ENCODE measurements at regions not wholly inside any gene's neighbourhood (a gene's known extent, or its start where the extent isn't known, plus 50 kb on each side); places are given as distances from the start of the nearest gene placed in this dataset.

DNA sequence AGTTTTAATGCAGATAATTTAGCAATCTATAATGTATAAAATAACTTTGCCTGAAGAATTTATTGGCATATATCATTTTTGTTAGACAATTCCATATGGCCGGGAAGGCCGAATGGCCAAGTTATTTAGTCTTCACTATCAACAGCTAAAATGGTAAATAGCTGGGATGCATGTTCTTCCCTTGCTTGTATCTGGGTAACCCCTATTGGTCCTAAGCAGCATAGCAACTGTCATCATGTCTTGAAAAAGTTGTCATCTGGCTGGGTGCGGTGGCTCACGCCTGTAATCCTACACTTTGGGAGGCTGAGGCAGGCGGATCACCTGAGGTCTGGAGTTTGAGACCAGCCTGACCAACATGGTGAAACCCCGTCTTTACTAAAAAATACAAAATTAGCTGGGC lies 340.0 kb upstream of the DPYD start:
- TF ChIP-seq TAF1 (IDR thresholded peaks at IDR 0.05; ENCODE audit: low read depth) = no peak
- peak; percentile 11; the same call in 1 of the 2 replicates for TF ChIP-seq RAD21 (IDR thresholded peaks at IDR 0.05; ENCODE audit: low read depth)
- TF ChIP-seq CEBPB (IDR thresholded peaks at IDR 0.05) = no peak

GRCh38 chr1:98260412-98260811 lies 339.6 kb upstream of the DPYD start:
- TF ChIP-seq TAF1 (IDR thresholded peaks at IDR 0.05; ENCODE audit: low read depth) (no peak), EP300 (IDR thresholded peaks at IDR 0.05; ENCODE audit: borderline replicate concordance) (no peak), TCF12 (IDR thresholded peaks at IDR 0.05; ENCODE audit: low read depth) (no peak), YY1 (IDR thresholded peaks at IDR 0.05; ENCODE audit: low read depth) (no peak), USF1 (IDR thresholded peaks at IDR 0.05) (no peak), ZBTB7A (IDR thresholded peaks at IDR 0.05; ENCODE audit: low read depth) (no peak), FOXM1 (IDR thresholded peaks at IDR 0.05; ENCODE audit: borderline replicate concordance, low read depth) (no peak), NFIC (IDR thresholded peaks at IDR 0.05) (no peak), EGR1 (IDR thresholded peaks at IDR 0.05) (no peak), TEAD4 (IDR thresholded peaks at IDR 0.05) (no peak)
- TF ChIP-seq, protein P1, sequence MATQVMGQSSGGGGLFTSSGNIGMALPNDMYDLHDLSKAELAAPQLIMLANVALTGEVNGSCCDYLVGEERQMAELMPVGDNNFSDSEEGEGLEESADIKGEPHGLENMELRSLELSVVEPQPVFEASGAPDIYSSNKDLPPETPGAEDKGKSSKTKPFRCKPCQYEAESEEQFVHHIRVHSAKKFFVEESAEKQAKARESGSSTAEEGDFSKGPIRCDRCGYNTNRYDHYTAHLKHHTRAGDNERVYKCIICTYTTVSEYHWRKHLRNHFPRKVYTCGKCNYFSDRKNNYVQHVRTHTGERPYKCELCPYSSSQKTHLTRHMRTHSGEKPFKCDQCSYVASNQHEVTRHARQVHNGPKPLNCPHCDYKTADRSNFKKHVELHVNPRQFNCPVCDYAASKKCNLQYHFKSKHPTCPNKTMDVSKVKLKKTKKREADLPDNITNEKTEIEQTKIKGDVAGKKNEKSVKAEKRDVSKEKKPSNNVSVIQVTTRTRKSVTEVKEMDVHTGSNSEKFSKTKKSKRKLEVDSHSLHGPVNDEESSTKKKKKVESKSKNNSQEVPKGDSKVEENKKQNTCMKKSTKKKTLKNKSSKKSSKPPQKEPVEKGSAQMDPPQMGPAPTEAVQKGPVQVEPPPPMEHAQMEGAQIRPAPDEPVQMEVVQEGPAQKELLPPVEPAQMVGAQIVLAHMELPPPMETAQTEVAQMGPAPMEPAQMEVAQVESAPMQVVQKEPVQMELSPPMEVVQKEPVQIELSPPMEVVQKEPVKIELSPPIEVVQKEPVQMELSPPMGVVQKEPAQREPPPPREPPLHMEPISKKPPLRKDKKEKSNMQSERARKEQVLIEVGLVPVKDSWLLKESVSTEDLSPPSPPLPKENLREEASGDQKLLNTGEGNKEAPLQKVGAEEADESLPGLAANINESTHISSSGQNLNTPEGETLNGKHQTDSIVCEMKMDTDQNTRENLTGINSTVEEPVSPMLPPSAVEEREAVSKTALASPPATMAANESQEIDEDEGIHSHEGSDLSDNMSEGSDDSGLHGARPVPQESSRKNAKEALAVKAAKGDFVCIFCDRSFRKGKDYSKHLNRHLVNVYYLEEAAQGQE (IDR thresholded peaks at IDR 0.05; ENCODE audit: low read depth) = no peak

- TF ChIP-seq TEAD4 (IDR thresholded peaks at IDR 0.05) (no peak), NFIC (IDR thresholded peaks at IDR 0.05) (no peak), EP300 (IDR thresholded peaks at IDR 0.05; ENCODE audit: borderline replicate concordance) (no peak), CEBPB (IDR thresholded peaks at IDR 0.05) (no peak), CREB1 (IDR thresholded peaks at IDR 0.05; ENCODE audit: low read depth) (no peak), TAF1 (IDR thresholded peaks at IDR 0.05; ENCODE audit: low read depth) (no peak), USF1 (IDR thresholded peaks at IDR 0.05) (no peak), FOXM1 (IDR thresholded peaks at IDR 0.05; ENCODE audit: borderline replicate concordance, low read depth) (no peak), TCF12 (IDR thresholded peaks at IDR 0.05; ENCODE audit: low read depth) (no peak), YY1 (IDR thresholded peaks at IDR 0.05; ENCODE audit: low read depth) (no peak)
These were observed 335.9 kb upstream of the DPYD start for GRCh38 chr1:98256700-98257099.

DNA sequence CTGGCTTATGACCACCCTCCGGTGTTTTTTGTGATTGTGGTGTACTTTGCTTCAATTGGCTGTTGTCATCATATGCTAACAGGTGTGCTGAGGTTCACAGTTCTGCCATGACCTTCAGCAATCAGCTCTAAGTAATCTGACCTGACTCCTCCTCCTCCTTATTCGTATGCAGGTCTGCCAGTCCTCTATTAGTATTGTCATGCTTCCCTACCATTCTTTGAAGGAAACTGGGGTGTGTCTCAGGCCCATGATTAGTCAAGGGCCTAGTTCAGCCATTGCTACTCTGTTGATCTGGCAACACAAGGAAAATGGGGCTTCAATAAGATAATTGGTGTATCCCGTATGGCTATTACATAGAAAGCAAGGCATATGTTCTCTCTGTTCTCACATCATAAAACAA lies 332.3 kb upstream of the DPYD start:
- no peak for TF ChIP-seq USF1 (IDR thresholded peaks at IDR 0.05)
- TF ChIP-seq FOXM1 (IDR thresholded peaks at IDR 0.05; ENCODE audit: borderline replicate concordance, low read depth) = no peak
- TF ChIP-seq EP300 (IDR thresholded peaks at IDR 0.05; ENCODE audit: borderline replicate concordance) = no peak
- no peak for TF ChIP-seq RAD21 (IDR thresholded peaks at IDR 0.05; ENCODE audit: low read depth)
- TF ChIP-seq YY1 (IDR thresholded peaks at IDR 0.05; ENCODE audit: low read depth) = no peak
- no peak for TF ChIP-seq TAF1 (IDR thresholded peaks at IDR 0.05; ENCODE audit: low read depth)
- TF ChIP-seq ZBTB7A (IDR thresholded peaks at IDR 0.05; ENCODE audit: low read depth) = no peak

DNA sequence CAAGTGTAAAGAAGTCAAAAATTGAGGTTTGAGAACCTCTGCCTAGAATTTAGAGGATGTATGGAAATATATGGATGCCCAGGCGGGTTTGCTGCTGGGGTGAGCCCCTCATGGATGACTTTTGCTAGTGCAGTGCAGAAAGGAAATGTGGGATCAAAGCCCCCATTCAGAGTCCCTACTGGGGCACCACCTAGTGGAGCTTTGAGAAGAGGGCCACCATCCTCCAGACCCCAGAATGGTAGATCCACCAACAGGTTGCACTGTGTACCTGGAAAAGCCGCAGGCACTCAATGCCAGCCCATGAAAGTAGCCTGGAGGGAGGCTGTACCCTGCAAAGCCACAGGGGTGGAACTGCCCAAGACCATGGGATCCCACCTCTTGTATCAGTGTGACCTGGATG lies 330.7 kb upstream of the DPYD start:
- TF ChIP-seq ZBTB7A (IDR thresholded peaks at IDR 0.05; ENCODE audit: low read depth) (no peak), MAX (IDR thresholded peaks at IDR 0.05) (no peak), NFIC (IDR thresholded peaks at IDR 0.05) (no peak), CEBPB (IDR thresholded peaks at IDR 0.05) (no peak), TEAD4 (IDR thresholded peaks at IDR 0.05) (no peak), FOXM1 (IDR thresholded peaks at IDR 0.05; ENCODE audit: borderline replicate concordance, low read depth) (no peak), TCF12 (IDR thresholded peaks at IDR 0.05; ENCODE audit: low read depth) (no peak), EP300 (IDR thresholded peaks at IDR 0.05; ENCODE audit: borderline replicate concordance) (no peak), TAF1 (IDR thresholded peaks at IDR 0.05; ENCODE audit: low read depth) (no peak), RAD21 (IDR thresholded peaks at IDR 0.05; ENCODE audit: low read depth) (no peak), EGR1 (IDR thresholded peaks at IDR 0.05) (no peak), CREB1 (IDR thresholded peaks at IDR 0.05; ENCODE audit: low read depth) (no peak)
- TF ChIP-seq, protein P1 (IDR thresholded peaks at IDR 0.05; ENCODE audit: low read depth) = no peak

DNA sequence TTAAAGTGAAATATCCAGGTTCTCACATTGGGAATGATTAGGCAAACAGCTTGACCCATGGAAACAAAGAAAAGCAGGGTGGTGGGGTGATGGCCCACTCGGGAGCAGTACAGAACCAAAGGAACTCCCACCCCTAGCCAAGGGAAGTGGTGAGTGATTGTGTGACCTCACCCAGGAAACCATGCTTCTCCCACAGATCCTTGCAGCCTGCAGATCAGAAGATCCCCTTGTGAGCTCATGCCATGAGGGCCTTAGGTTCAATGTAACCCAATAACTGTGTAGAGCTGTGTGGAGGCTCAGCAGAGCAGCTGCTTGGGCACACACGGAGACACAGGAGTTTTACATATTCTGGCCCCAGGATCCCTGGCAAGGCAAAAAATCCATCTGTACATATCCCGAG lies 311.8 kb upstream of the DPYD start:
- no peak for TF ChIP-seq FOXM1 (IDR thresholded peaks at IDR 0.05; ENCODE audit: borderline replicate concordance, low read depth)
- TF ChIP-seq NFIC (IDR thresholded peaks at IDR 0.05) = no peak
- TF ChIP-seq CEBPB (IDR thresholded peaks at IDR 0.05) = no peak
- TF ChIP-seq, protein P1 (IDR thresholded peaks at IDR 0.05; ENCODE audit: low read depth) = no peak
- TF ChIP-seq RAD21 (IDR thresholded peaks at IDR 0.05; ENCODE audit: low read depth) = no peak
- no peak for TF ChIP-seq EP300 (IDR thresholded peaks at IDR 0.05; ENCODE audit: borderline replicate concordance)
- TF ChIP-seq YY1 (IDR thresholded peaks at IDR 0.05; ENCODE audit: low read depth) = no peak
- no peak for TF ChIP-seq TEAD4 (IDR thresholded peaks at IDR 0.05)
- no peak for TF ChIP-seq CREB1 (IDR thresholded peaks at IDR 0.05; ENCODE audit: low read depth)

Data from Ishikawa (cell line).